ENCODE measurements at regions not wholly inside any gene's neighbourhood (a gene's known extent, or its start where the extent isn't known, plus 50 kb on each side); places are given as distances from the start of the nearest gene placed in this dataset.
"Not testable (repeated sequence)": the region's sequence is repeated elsewhere in the genome, so short reads cannot be mapped to it uniquely, and the experiment has no call there.

DNA sequence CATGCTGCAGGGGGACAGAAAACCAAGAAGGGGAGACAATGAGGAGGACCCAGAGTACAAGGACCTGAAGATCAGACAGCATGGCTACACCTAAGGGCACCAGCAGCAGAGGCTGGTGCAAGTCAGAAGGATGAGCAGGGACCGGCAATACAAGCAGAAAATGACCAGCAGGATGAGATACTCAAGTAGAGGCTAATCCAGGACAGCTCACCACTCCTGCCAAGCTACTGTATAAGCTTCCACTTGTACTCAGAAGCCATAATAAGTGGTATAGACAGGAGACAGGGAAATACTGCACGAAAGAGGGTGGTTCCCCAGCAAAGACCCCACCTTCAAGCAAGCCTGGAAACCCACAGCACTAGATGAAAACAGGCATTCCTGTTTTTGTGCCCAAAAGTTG is 138.7 kb upstream of the ZC3H12C start:
- no peak for DNase-seq

DNA sequence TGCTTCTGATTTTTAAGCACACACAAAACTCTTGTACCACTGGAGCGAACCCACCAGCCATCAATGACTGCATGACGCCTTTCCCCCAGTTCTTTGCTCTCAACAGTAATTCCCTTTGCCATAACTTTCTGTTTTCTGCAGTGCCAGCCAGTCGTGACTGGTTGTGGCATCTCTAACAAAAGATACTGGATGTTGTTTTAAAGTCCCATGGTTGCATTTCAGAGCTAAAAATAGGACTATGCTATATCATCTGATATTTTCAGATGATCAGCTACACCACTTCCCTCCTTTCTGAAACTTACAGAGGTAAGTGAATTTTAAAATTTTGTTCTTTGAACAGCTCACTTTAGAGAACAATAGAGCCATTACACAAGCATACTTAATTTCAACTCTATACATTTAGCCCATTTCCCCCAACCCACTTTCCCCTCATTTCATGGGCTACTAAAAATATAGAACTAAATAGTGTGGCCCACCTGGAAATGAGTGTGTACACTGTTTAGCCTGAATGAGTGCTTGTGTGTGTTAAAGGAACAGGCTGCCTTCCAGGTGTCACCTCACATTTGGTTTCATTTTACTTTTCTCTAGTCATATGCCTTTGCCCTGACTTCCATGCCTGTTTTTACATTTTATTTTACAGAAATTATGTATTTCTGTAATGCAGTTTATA is 136.9 kb upstream of the ZC3H12C start:
- DNase-seq = no peak

DNA sequence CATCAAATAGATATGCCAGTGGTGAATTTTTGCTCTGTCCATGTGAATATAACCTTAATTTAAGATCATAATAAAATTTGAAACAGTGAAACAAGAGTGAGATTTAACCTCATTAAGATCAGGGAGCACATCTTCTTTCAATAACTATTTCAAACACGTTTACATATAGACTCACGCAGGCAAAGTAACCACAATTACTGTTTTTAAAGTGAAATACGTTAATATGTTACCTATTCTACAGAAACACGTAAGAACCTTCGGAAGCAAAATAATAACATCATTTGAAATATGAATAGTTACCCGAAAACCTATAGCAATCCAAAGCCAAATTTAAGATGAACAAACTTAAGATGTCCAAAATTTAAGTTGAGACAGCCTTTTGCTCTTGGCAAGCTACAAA is 136.2 kb upstream of the ZC3H12C start:
- DNase-seq = no peak

DNA sequence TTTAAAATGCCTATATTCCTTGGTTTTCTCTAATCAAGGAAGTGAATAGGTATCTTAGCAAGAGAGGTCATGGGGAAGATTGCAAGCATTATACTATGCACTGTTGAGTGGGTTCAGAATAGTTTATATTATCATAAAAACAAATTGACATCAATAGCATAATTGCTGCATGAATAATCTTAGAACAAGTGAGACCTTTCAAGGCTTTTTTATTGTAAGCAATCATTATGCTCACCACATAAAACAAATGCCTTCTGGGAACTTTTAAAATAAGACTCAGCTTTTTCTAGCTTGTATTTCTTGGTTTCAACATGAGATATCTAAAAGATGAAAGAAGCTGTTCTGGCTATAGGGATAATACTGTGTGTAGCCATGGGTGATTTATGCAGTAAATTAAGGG is 135.6 kb upstream of the ZC3H12C start:
- DNase-seq = no peak

DNA sequence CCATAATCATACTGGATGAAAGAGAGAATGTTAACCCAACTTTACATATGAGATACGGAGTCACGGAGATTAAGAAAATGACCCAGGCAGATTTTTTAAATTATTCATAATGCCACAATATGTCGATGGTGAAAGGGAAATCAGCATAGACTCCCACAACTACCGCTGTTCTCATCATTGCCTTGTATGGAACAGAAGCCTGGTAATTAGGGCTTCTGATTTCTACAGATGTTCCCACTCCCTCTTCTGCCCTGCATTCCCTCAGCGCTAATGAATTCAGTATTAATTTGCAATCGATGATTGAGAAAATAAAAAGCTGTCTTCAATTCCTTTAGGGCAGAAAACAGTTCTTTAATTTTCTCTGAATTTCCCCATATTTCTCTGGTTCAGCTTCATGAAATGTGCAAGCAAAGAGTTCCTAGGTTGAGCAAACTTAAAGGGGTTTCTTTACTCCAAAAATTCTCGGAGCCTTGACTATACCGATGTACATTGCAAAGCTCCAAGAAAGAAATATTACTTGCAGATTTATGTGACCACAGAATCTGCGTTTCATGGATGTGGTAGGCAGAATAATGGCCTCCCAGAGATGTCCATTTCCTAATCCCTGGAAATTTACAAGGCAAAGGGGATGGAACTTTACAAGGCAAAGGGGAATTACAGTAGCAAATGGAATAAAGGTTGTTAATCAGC is 134.9 kb upstream of the ZC3H12C start:
- DNase-seq = no peak

DNA sequence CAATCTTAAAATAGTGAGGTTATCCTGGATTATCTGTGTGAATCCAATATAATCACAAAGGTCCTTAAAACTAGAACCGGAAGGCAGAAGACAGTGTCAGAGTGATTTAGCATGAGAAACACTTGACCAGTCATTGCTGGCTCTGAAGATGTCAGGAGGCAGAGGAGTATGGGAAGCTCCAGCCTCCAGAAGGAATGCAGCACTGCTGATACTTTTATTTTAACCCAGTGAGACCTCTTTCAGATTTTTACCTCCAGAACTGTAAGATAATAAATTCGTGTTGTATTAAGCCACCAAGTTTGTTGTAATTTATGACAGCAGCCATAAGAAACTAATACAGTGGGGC is 134.4 kb upstream of the ZC3H12C start:
- no peak for DNase-seq

DNA sequence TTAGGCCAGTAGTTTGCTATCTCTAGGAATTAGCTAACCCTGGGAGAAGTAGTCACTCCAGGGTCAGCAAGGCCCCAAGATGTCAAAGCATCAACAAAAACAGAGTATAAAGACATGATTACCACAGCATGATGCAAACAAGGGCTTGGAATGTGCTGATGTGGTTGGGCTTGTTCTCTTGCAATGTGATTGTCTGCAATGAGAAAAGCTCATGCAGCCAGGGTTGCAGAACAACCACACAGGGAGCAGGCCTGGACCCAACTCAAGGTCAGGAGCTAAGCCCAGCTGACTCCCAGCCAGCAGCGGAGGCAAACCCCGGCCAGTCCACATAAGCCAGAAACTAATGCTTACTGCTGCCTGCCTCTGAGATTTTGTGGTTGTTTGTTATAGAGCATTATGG is 132.4 kb upstream of the ZC3H12C start:
- DNase-seq = no peak

DNA sequence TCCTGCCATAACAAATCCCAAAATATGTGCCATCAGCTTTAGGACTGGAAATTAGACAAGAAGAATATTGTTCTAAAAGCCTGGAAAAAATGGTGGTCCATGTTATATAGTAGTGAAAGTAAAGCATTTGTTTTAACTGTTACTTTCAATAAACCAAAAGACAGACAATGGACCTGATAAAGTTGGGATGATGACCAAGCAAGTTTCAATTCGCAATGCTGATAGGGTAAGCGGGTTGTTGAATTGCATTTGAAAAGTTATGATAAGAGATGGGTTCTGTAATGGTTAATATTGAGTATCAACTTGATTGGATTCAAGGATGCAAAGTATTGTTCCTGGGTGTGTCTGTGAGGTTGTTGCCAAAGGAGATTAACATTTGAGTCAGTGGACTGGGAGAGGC is 131.9 kb upstream of the ZC3H12C start:
- DNase-seq = no peak

DNA sequence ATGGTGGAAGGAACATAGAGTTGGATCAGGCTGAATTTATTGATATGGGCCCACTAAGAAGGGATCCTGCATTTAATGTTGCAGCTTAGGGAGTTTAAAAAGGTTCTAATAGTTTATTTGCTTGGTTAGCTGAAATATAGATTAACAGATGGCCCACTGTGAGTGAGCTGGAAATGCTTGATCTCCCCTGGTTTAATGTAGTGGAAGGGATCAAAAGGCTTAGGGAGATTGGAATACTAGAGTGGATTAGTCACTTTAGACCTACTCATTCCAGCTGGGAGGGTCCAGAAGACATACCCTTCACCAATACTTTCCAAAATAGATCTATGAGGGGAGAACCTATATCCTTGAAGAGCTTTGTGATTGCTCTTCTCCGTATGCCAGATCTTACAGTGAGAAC is 130.1 kb upstream of the ZC3H12C start:
- DNase-seq = no peak

DNA sequence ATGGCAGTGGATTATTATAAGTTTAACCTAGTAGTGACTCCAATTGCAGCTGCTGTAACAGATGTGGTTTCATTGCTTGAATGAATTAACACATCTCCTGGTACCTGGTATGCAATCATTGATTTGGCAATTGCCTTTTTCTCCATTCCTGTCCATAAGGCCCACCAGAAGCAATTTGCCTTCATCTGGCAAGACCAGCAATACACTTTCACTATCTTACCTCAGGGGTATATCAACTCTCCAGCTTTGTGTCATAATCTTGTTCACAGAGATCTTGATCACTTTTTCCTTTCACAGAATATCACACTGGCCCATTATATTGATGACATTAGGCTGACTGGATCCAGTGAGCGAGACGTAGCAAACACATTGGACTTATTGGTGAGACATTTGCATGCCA is 128.7 kb upstream of the ZC3H12C start:
- no peak for DNase-seq

DNA sequence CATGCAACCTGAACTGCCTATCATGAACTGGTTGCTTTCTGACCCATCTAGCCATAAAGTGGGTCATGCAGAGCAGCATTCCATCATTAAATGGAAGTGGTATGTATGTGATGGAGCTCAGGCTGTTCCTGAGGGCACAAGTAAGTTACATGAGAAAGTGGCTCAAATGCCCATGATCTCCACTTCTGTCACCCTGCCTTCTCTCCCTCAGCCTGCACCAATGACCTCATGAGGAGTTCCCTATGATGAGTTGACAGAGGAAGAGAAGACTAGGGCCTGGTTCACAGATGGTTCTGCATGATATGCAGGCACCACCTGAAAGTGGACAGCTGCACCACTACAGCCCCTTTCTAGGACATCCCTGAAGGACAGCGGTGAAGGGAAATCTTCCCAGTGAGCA is 127.7 kb upstream of the ZC3H12C start:
- DNase-seq = not testable (repeated sequence)

DNA sequence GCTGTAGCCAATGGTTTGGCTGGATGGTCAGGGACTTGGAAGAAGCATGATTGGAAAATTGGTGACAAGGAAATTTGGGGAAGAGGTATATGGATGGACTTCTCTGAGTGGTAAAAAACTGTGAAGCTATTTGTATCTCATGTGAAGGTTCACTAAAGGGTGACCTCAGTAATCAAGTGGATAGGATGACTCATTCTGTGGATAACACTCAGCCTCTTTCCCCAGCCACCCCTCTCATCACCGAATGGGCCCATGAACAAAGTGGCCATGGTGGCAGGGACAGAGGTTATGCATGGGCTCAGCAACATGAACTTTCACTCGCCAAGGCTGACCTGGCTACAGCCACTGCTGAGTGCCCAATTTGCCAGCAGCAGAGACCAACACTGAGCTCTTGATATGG is 127.3 kb upstream of the ZC3H12C start:
- not testable (repeated sequence) for DNase-seq

DNA sequence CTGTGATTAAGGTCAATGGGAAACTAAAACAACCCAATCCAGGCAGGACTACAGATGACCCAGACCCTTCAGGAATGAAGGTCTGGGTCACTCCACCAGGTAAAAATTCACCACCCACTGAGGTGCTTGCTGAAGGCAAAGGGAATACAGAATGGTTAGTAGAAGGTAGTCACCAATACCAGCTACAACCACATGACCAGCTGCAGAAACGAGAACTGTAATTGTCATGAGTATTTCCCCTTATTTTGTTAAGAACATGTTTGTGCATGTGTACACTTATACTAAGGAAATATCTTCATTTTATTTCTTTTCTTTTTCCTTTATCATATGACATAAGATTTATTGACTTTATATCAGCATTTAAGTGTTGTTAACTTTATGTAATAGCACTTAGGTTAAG is 126.1 kb upstream of the ZC3H12C start:
- DNase-seq = not testable (repeated sequence)

DNA sequence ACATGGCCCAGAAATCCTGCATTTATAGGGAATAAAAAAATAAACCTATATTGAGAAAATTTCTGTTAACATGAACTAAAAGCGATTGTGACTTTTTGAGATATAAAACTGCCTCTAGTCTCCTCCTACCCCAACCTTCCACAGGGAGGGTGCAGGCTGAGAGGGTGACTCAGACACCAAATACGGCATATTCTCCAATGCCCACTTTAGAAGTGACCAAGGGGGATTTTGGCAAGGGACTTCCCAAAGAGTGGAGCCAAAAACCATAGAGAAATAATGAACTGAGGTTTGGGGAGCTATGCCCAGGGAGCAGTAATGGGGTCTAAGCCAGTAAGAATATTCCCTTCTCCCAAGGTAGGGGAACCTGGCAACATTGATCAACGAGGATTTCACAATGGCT is 124.9 kb upstream of the ZC3H12C start:
- no peak for DNase-seq

DNA sequence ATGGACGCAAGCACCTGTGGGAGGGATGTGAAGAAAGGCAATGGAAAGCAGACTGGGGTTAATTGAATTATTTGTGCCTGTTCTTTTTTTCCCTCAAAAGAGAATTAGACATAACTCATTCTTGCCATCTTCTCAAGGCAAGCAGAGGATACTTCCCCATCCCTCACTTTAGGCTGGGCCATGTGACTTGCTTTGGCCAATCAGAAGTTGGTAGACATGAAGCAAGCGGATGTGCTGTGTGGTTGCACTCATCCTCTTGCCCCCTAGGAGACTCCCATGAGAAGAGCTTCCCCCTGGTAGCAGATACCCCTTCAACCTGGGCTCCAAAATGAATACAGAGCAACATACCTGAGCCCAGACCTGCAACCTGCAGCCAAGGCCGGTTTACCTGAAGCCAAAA is 124.4 kb upstream of the ZC3H12C start:
- DNase-seq = no peak

DNA sequence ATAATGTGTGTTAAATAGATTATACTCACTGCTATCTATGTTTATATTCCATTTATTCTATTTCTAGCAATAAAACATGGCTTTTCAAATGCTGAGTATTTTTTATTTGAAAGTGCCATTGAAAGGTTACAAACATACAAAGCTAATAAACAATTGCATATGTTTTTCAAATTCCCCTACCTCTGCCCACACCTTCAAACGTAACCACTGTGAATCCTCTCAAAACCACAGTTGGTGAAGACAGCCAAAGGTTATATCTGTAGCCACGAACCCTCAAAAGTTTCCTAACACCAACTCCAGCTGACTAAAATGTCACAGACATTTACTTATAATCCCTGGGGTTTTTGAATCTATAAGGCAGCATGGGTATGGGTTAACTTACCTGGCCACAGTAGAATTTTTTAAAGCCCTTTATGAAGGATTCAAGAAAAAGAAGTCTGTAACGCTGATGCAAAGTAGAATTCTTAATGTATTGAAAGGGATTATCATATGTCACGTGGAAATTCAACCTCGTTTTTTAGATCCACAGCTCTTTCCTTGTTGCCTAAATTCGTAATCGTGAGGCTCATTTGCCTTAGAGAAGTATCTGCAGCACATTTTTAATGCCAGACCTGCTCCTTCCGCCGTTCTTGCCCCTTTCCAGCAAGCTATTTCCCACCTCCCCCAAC is 122.5 kb upstream of the ZC3H12C start:
- DNase-seq = no peak

DNA sequence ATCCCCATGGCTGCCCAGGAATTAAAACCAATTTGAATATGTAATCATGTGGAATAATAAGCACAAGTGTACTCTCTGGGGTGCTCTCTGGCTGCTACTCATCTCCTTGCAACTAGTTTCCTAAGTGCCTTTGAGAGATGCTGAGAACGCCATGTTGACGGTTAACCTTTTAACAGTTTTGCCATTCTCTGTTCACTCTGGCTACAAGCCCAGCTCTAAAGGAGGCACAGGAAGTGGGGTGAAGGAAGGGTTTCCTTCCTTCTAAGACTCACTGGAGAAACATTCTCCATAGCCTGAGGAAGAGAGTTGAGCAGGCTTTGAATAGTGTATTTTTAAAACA is 122.0 kb upstream of the ZC3H12C start:
- DNase-seq = no peak

DNA sequence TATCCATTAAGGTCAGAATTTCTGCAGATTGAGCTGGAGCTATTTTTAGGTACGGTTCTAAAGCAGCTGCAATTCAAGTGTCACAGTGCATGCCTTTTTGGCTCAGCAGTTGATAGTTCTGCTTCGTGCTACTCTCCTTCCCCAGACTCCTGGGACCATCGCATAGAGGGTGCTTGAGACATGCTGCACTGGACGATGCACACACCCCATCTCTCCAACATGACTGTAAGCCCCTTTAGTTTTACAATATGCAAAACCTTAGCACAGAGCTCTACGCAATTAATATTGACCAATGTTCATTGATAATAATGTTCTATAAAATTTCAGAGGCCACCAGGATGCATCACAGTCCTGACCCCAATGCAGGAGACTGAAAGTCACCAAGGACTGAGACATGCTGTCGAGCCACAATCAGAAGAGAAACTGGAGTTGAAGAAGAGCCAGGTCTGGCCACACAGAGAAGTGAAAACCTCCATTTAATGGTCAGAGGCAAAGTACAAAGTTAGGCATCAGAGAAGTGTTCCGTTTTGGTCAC is 120.9 kb upstream of the ZC3H12C start:
- DNase-seq = no peak

DNA sequence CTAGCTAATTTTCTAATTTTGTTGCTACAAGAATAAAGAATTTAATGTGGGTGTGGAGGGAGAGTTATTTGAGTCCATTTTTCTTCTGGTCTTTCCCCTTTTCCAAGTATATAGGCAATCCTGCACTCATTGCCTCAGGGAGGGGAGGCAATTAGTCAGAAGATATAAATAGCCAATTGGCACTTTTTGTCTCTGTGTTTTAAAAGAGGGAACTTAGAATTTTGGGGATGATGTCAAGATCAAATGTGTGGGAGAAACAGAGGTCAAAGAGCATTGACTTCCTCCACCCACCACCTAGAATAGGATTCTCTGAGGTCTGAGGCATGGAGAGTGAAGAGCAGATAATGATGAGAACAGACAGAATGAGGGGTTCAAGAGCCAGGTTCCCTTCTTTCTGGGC is 120.3 kb upstream of the ZC3H12C start:
- no peak for DNase-seq

DNA sequence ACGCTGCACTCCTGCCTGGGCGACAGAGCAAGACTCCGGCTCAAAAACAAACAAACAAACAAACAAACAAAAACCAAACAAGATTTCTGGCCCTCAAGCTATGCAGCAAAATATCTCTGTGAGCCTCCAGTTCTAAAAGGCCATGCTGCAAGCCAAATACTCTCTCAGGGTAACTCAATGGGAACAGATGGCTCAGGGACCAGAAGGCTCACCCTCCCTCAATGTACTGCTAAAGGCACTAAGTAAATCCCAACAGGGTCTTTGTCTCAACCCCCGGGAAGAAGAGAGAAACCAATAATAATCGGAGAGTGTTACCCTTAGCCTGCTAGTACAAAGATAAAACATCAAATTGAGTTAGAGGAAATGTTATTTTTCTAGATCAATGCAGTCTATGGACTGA is 119.7 kb upstream of the ZC3H12C start:
- no peak for DNase-seq

DNA sequence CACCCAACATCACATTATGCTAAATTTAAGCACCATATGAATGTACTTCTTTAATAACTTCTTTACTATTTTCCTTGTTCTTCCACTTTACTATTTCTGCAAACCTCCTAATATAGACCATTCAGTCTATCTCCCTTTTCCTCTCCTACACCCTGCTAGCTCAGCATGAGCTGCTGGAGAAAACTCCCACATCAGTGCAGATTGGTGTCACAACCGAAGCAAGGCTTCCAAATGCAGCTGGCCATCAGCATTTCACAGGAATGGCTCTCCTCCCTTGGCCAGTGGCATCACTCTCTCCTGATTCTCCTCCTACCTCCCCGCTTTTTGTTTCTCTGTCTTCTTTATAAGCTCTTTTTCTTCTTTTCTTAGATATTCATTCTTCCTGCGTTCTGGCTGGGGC is 118.7 kb upstream of the ZC3H12C start:
- DNase-seq = no peak

DNA sequence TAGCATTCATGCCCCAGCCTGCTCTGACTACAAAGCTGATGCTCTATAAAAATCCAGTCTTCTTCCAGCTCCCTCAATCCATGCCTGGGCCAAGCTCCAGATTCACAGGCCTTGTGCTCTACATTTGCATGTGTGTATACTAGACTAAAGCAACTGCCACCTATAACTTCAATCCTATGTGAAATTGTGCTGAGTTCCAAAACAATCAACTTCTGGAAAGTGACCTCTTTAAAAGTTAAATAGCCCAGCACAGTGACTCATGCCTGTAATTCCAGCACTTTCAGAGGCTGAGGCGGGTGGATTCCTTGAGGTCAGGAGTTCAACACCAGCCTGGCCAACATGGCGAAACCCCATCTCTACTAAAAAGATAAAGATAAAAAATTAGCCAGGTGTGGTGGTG is 114.3 kb upstream of the ZC3H12C start:
- DNase-seq = no peak

DNA sequence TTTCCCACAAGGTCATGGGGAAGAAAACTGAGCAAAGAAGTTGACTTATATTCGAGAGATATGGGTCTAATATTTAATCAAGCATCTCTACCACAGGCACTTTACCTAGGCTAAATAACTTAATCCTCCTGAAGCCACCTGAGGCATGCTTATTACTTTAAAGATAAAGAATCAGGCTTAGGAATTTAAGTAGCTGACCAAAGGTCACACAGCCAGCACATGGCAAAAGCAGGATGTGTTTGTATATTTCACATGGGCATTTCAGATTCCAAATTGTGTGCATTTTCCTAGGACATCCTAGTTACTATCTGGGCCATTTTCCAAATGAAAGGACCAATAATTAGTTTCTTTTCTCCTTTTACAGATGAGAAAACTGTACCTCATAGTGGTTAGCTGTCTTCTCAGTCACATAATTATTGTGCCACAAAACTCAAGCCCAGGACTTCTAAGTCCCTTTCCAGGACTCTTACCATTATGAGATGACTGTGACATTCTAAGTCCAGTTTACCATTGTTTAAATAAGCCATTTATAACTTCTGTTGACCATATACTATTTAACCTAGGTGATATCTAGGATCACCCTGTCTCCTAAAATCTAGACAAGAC is 112.1 kb upstream of the ZC3H12C start:
- DNase-seq = no peak

DNA sequence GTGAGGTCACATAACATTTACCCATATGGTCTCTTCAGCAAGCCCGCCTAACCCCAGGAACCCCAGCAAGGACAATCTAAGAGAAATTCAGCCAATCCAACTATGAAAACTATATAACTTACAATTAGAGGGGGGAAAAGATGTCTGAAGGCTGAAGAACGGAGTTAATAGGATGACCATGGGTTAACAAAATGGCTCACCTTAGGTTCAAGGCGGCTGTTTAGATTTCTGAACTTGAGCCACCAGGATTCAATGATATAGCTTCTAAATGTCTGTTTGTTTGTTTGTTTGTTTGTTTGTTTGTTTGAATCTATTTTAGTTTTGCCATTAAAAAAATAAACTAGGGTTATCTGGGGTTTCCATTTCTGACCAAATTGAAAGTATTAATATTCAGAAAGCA is 109.8 kb upstream of the ZC3H12C start:
- DNase-seq = no peak

All from CD4-positive, alpha-beta T cell treated with Interleukin-4 for 1 hour (primary cell).